ENCODE measurements at regions not wholly inside any gene's neighbourhood (a gene's known extent, or its start where the extent isn't known, plus 50 kb on each side); places are given as distances from the start of the nearest gene placed in this dataset.

DNA sequence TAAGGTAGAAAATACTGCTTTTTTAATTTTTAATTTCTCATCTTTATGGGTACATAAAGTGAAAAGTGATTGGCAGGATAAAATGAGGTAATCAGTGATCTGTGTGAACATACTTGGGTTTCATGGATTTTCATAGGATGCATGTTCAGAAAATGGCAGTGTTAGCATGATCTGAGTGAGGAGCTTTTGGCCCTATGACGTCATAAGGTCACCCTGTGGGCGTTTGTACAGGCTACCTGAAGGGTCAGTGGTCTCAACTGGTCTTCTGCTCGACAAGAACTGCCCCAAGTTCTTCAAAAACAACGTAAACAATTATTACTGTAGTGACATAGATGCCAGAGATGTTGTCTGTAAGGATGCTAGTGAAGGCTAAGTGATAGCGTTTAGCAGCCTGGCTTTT is 124.5 kb upstream of the OSTN start:
- no peaks in the 10 kb centered on the region for H4K20me1 ChIP-seq (ENCODE audit: control insufficient read depth, insufficient read depth, insufficient read length)
- no peak overlapping the region for H3K56ac ChIP-seq (ENCODE audit: insufficient read length, low read depth, low read length)
- H3K27ac ChIP-seq (ENCODE audit: insufficient read length, low read depth, low read length) = no peak overlapping the region
- no peaks in the 10 kb centered on the region for H3K27me3 ChIP-seq (ENCODE audit: insufficient read depth, low read length)
- no peaks in the 10 kb centered on the region for H3K27me3 Mint-ChIP-seq (ENCODE audit: low read depth)
- H2AK5ac ChIP-seq (ENCODE audit: insufficient read length, low read length) = no peak overlapping the region
- no peaks in the 10 kb centered on the region for H3K4me1 ChIP-seq (ENCODE audit: insufficient read depth, low read length)
- DNase-seq = no peak
- no peak overlapping the region for H3K4me3 Mint-ChIP-seq
- no peak overlapping the region for H4K5ac ChIP-seq (ENCODE audit: insufficient read length, low read depth, low read length)
- H3K9ac ChIP-seq (ENCODE audit: extremely low read depth, insufficient read length, low read length) = no peak overlapping the region
- H2BK120ac ChIP-seq (ENCODE audit: low read depth, low read length, poor library complexity, severe bottlenecking) = no peak overlapping the region
- H3K14ac ChIP-seq (ENCODE audit: insufficient read depth, low read length) = no peak overlapping the region
- H3K9me3 ChIP-seq (ENCODE audit: control insufficient read depth, low read depth, low read length) = no peaks in the 10 kb centered on the region
- H2BK5ac ChIP-seq (ENCODE audit: insufficient read length, low read length) = no peak overlapping the region
- H4K8ac ChIP-seq (replicated peaks; ENCODE audit: insufficient read length, low read depth, low read length) = no peak overlapping the region
- no peak overlapping the region for H2BK12ac ChIP-seq (ENCODE audit: insufficient read length, low read depth, low read length)
- no peak overlapping the region for H3K4ac ChIP-seq (ENCODE audit: low read depth, low read length)
- no peak for TF ChIP-seq CTCF (conservative IDR thresholded peaks at IDR 0.05)
- no CpG with 5 or more reads among the region's 5 CpGs for WGBS (ENCODE audit: extremely low coverage, insufficient read length, low lambda C conversion rate)
- no peak overlapping the region for H4K91ac ChIP-seq (ENCODE audit: insufficient read length, low read depth, low read length)
- H3K9me3 Mint-ChIP-seq = peaks cover 9 to 18% of the 10 kb centered on the region in 2 experiments
- H3K27ac Mint-ChIP-seq = no peak overlapping the region
- H3K79me1 ChIP-seq (ENCODE audit: insufficient read depth, low read depth, low read length, poor library complexity, severe bottlenecking) = no peaks in the 10 kb centered on the region
- H3K4me2 ChIP-seq (ENCODE audit: insufficient read depth, insufficient read length, low read length) = no peak overlapping the region
- no peak overlapping the region for H3T11ph ChIP-seq (ENCODE audit: low read length)
- H2AFZ ChIP-seq (ENCODE audit: low read length) = no peak overlapping the region
- H2BK15ac ChIP-seq (ENCODE audit: low read depth, low read length) = no peak overlapping the region
- H3K4me1 Mint-ChIP-seq = no peaks in the 10 kb centered on the region; a peak in 1 of 4 replicates
- H3K79me2 ChIP-seq (ENCODE audit: insufficient read depth, low read length) = no peaks in the 10 kb centered on the region
- no peak overlapping the region for H3K18ac ChIP-seq (ENCODE audit: insufficient read length, low read depth, low read length)
- no peak overlapping the region for H3K23ac ChIP-seq (ENCODE audit: insufficient read length, low read depth, low read length)
- H3K36me3 Mint-ChIP-seq (ENCODE audit: insufficient read depth in 1 of 3, low read depth in 3 of 3) = peaks cover 6 to 12% (median 8%) of the 10 kb centered on the region in 3 experiments; a peak in 6 of 7 replicates
- no peaks in the 10 kb centered on the region for H3K23me2 ChIP-seq (ENCODE audit: insufficient read length, low read depth, low read length, poor library complexity, severe bottlenecking)
- no peak overlapping the region for H2BK20ac ChIP-seq (ENCODE audit: low read depth, low read length, poor library complexity, severe bottlenecking)

All from H9 (cell line).